HCT116 (cell line): ENCODE measurements at regions not wholly inside any gene's neighbourhood (a gene's known extent, or its start where the extent isn't known, plus 50 kb on each side); places are given as distances from the start of the nearest gene placed in this dataset.

Experiments used
- ATAC-seq: fragments of 200-7000 bp; cut with Tn5 transposase; 2 replicates; pipeline ENCODE4 v1.9.1; 2020; ENCODE audit warnings: mild to moderate bottlenecking, moderate library complexity
- BruUV-seq: library from RNA; stranded (reverse); fragments of 400-500 nt; replicated peaks from 2 replicates; lab custom pipeline; 2021; lab: Mats Ljungman, UMichigan
- CTCF ChIA-PET: fragments of 300-600 bp; sonication (Branson Sonifier 250); formaldehyde crosslinking; loops from one replicate; lab custom pipeline; 2021; ENCODE audit warnings: antibody characterized with exemption; lab: Charles Lee
- POLR2A ChIA-PET: fragments of 300-600, 350-600 bp; sonication (Branson Sonifier 250); formaldehyde crosslinking; loops from one replicate; lab custom pipeline; 2021; ENCODE audit warnings: antibody characterized with exemption; lab: Charles Lee
- RAD21 ChIA-PET, 2 experiments: fragments of 300-600 bp; sonication (Branson Sonifier 250); formaldehyde crosslinking; loops; one replicate each; lab custom pipeline; 2023; ENCODE audit warnings: low total read pairs in 2 of 2; ENCODE audit not compliant: uncharacterized antibody in 2 of 2, unreplicated experiment in 2 of 2, low non-redundant PET in 1 of 2; lab: Charles Lee
- DNase-seq: peaks from one replicate; pipeline ENCODE4 v3.0.0-alpha.2; 2010; ENCODE audit warnings: low read depth, low spot score
- H2AFZ ChIP-seq: fragments of 200-600 bp; shearing (Covaris generic), sonication (generic); 2 replicates; pipeline ENCODE4 v1.6.1; 2017; ENCODE audit warnings: low read depth, mixed run types, mixed read lengths, antibody characterized with exemption, low read length; ENCODE audit not compliant: poor library complexity, severe bottlenecking
- H3K27ac ChIP-seq: 2 replicates; pipeline ENCODE4 v1.5.1; 2012; ENCODE audit warnings: low read depth, low read length
- H3K27me3 ChIP-seq: fragments of 200-600 bp; sonication (generic); 2 replicates; pipeline ENCODE4 v1.6.1; 2016; ENCODE audit warnings: mixed run types, low read length, mixed read lengths; ENCODE audit not compliant: insufficient read depth
- H3K36me3 ChIP-seq, 2 experiments: fragments of 200-500 bp in 1 of 2; fragments of 200-600 bp in 1 of 2; sonication (Bioruptor generic) in 1 of 2; sonication (generic) in 1 of 2; 2 replicates each; pipeline versions ENCODE4 v1.5.1 to v1.6.1; 2014 to 2016; ENCODE audit warnings: low read length in 2 of 2, inconsistent platforms in 1 of 2, mixed read lengths in 1 of 2, mixed run types in 1 of 2; ENCODE audit not compliant: insufficient read depth in 2 of 2, control insufficient read depth in 1 of 2
- H3K4me1 ChIP-seq, 2 experiments: fragments of 200-600 bp in 1 of 2; sonication (generic) in 1 of 2; 2 replicates each; pipeline versions ENCODE4 v1.5.1 to v1.6.1; 2012 to 2017; ENCODE audit warnings: low read length in 2 of 2, inconsistent platforms in 1 of 2, mild to moderate bottlenecking in 1 of 2, mixed read lengths in 1 of 2, mixed run types in 1 of 2, moderate library complexity in 1 of 2; ENCODE audit not compliant: insufficient read depth in 2 of 2, control insufficient read depth in 1 of 2
- H3K4me2 ChIP-seq: fragments of 200-600 bp; sonication (generic); 2 replicates; pipeline ENCODE4 v1.6.1; 2017; ENCODE audit warnings: mixed run types, low read length, mixed read lengths
- H3K4me3 ChIP-seq, 2 experiments: fragments of 200-600 bp in 1 of 2; sonication (generic) in 1 of 2; replicated peaks in 1 of 2; 2 replicates each; pipeline ENCODE4 v1.5.1; 2011 to 2016; ENCODE audit warnings: low read length in 2 of 2, control low read depth in 1 of 2, low read depth in 1 of 2, mild to moderate bottlenecking in 1 of 2, mixed read lengths in 1 of 2, mixed run types in 1 of 2
- H3K79me2 ChIP-seq: fragments of 200-600 bp; sonication (generic); 2 replicates; pipeline ENCODE4 v1.6.1; 2017; ENCODE audit warnings: mild to moderate bottlenecking, mixed run types, low read length, moderate library complexity, mixed read lengths; ENCODE audit not compliant: insufficient read depth
- H3K9ac ChIP-seq: fragments of 200-600 bp; sonication (generic); 2 replicates; pipeline ENCODE4 v1.6.1; 2016; ENCODE audit warnings: low read length, mixed read lengths
- H3K9me2 ChIP-seq: fragments of 200-600 bp; sonication (generic), shearing (Covaris generic); 2 replicates; pipeline ENCODE4 v1.6.1; 2017; ENCODE audit warnings: mixed run types, mild to moderate bottlenecking, moderate library complexity; ENCODE audit not compliant: insufficient read depth
- H3K9me3 ChIP-seq, 2 experiments: fragments of 200-500 bp in 1 of 2; fragments of 200-600 bp in 1 of 2; sonication (Bioruptor generic) in 1 of 2; sonication (generic) in 1 of 2; 2 replicates each; pipeline ENCODE4 v1.6.1; 2014 to 2017; ENCODE audit warnings: low read length in 2 of 2, mixed read lengths in 2 of 2, inconsistent platforms in 1 of 2, low read depth in 1 of 2, mild to moderate bottlenecking in 1 of 2, mixed run types in 1 of 2, moderate library complexity in 1 of 2; ENCODE audit not compliant: control insufficient read depth in 1 of 2, insufficient read depth in 1 of 2
- H4K20me1 ChIP-seq: fragments of 200-600 bp; sonication (generic), shearing (Covaris generic); 2 replicates; pipeline ENCODE4 v1.6.1; 2017; ENCODE audit warnings: mixed run types, mild to moderate bottlenecking, moderate library complexity; ENCODE audit not compliant: insufficient read depth
- CBX3 ChIP-seq: IDR thresholded peaks from 2 replicates; pipeline ENCODE4 v1.6.1; 2012; ENCODE audit warnings: low read depth
- CEBPB ChIP-seq: IDR thresholded peaks from 2 replicates; pipeline ENCODE4 v1.6.1; 2012; ENCODE audit warnings: low read depth
- ELF1 ChIP-seq: IDR thresholded peaks from 2 replicates; pipeline ENCODE4 v1.6.1; 2012; ENCODE audit warnings: low read depth, borderline replicate concordance
- EZH2 ChIP-seq: fragments of 200-600 bp; sonication (generic); IDR thresholded peaks from 2 replicates; pipeline ENCODE4 v1.6.1; 2017; ENCODE audit warnings: antibody characterized with exemption, mixed run types
- EZH2phosphoT487 ChIP-seq: fragments of 200-600 bp; IDR thresholded peaks from 2 replicates; pipeline ENCODE4 v1.6.1; 2018; ENCODE audit warnings: antibody characterized with exemption, borderline replicate concordance
- JUND ChIP-seq: IDR thresholded peaks from 2 replicates; pipeline ENCODE4 v1.6.1; 2012
- POLR2A ChIP-seq: IDR thresholded peaks from 2 replicates; pipeline ENCODE4 v1.7.0; 2011; ENCODE audit warnings: borderline replicate concordance; ENCODE audit not compliant: insufficient read depth, insufficient read length; ENCODE audit errors: extremely low read depth
- POLR2AphosphoS5 ChIP-seq: IDR thresholded peaks from 2 replicates; pipeline ENCODE4 v1.6.1; 2011; ENCODE audit warnings: mild to moderate bottlenecking, low read depth, low read length, moderate library complexity
- RAD21 ChIP-seq: IDR thresholded peaks from 2 replicates; pipeline ENCODE4 v1.6.1; 2012; ENCODE audit warnings: low read depth, mild to moderate bottlenecking
- SIN3A ChIP-seq: IDR thresholded peaks from 2 replicates; pipeline ENCODE4 v1.6.1; 2012; ENCODE audit warnings: low read depth
- SP1 ChIP-seq: IDR thresholded peaks from 2 replicates; pipeline ENCODE4 v1.6.1; 2012; ENCODE audit warnings: low read depth
- SRF ChIP-seq: IDR thresholded peaks from 2 replicates; pipeline ENCODE4 v1.6.1; 2012; ENCODE audit warnings: low read depth
- TCF7L2 ChIP-seq: IDR thresholded peaks from 2 replicates; pipeline ENCODE4 v1.7.0; 2011; ENCODE audit warnings: borderline replicate concordance, inconsistent platforms; ENCODE audit not compliant: insufficient read depth, insufficient read length; ENCODE audit errors: extremely low read depth
- ZFX ChIP-seq: fragments of 450-650 bp; IDR thresholded peaks from 2 replicates; pipeline ENCODE4 v1.6.1; 2017
- ZNF274 ChIP-seq: fragments of 200-500 bp; sonication (Bioruptor generic); IDR thresholded peaks from 2 replicates; pipeline ENCODE4 v1.6.1; 2014; ENCODE audit warnings: mild to moderate bottlenecking, low read depth, low read length, inconsistent platforms
- intact Hi-C: fragments of 100-400 bp; cut with micrococcal nuclease; formaldehyde crosslinking; loops from 2 replicates; pipeline ENCODE4 v1.10.0; 2022
- TF ChIP-seq, protein P1 (sequence below): IDR thresholded peaks from 2 replicates; pipeline ENCODE4 v1.6.1; 2012
- TF ChIP-seq, protein P2 (sequence below): IDR thresholded peaks from 2 replicates; pipeline ENCODE4 v1.6.1; 2012; ENCODE audit warnings: low read depth
- TF ChIP-seq, protein P3 (sequence below): IDR thresholded peaks from 2 replicates; pipeline ENCODE4 v1.6.1; 2011; ENCODE audit warnings: mild to moderate bottlenecking, low read length, moderate library complexity; ENCODE audit not compliant: insufficient replicate concordance; ENCODE audit errors: extremely low read depth
- TF ChIP-seq, protein P4 (sequence below): IDR thresholded peaks from 2 replicates; pipeline ENCODE4 v1.6.1; 2012

DNA sequence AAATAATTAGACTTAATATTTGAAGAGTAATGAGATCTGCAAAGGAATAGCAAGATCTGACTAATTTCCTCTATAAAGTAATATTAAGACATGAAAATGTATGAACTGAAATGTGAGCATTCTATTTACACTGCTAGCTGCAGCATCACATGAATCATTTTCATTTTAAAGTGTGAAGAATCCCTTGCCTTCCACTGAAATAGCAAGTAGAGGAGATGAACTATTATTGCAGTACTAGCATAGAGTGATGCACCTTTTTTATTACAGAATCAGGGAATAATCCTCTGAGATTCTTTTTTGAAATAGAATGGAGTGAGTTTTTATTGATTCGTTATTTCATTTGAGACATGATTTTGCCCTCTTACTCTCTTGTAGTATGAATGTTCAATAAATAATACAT is 281.9 kb upstream of the NAV3 start:
- intact Hi-C loops = no loop called here
- CTCF ChIA-PET = no interaction called here
- no peak for TF ChIP-seq SP1
- no peak for TF ChIP-seq EZH2
- no peak for TF ChIP-seq ELF1
- TF ChIP-seq JUND = no peak
- TF ChIP-seq, protein P1, sequence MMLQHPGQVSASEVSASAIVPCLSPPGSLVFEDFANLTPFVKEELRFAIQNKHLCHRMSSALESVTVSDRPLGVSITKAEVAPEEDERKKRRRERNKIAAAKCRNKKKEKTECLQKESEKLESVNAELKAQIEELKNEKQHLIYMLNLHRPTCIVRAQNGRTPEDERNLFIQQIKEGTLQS = no peak
- TF ChIP-seq SIN3A = no peak
- TF ChIP-seq EZH2phosphoT487 = no peak
- TF ChIP-seq CEBPB = no peak
- no peak for TF ChIP-seq ZNF274
- TF ChIP-seq, protein P2, sequence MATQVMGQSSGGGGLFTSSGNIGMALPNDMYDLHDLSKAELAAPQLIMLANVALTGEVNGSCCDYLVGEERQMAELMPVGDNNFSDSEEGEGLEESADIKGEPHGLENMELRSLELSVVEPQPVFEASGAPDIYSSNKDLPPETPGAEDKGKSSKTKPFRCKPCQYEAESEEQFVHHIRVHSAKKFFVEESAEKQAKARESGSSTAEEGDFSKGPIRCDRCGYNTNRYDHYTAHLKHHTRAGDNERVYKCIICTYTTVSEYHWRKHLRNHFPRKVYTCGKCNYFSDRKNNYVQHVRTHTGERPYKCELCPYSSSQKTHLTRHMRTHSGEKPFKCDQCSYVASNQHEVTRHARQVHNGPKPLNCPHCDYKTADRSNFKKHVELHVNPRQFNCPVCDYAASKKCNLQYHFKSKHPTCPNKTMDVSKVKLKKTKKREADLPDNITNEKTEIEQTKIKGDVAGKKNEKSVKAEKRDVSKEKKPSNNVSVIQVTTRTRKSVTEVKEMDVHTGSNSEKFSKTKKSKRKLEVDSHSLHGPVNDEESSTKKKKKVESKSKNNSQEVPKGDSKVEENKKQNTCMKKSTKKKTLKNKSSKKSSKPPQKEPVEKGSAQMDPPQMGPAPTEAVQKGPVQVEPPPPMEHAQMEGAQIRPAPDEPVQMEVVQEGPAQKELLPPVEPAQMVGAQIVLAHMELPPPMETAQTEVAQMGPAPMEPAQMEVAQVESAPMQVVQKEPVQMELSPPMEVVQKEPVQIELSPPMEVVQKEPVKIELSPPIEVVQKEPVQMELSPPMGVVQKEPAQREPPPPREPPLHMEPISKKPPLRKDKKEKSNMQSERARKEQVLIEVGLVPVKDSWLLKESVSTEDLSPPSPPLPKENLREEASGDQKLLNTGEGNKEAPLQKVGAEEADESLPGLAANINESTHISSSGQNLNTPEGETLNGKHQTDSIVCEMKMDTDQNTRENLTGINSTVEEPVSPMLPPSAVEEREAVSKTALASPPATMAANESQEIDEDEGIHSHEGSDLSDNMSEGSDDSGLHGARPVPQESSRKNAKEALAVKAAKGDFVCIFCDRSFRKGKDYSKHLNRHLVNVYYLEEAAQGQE = no peak
- no peak for TF ChIP-seq SRF
- no peak for TF ChIP-seq CBX3
- TF ChIP-seq RAD21 = no peak
- TF ChIP-seq POLR2A = no peak
- TF ChIP-seq, protein P3, sequence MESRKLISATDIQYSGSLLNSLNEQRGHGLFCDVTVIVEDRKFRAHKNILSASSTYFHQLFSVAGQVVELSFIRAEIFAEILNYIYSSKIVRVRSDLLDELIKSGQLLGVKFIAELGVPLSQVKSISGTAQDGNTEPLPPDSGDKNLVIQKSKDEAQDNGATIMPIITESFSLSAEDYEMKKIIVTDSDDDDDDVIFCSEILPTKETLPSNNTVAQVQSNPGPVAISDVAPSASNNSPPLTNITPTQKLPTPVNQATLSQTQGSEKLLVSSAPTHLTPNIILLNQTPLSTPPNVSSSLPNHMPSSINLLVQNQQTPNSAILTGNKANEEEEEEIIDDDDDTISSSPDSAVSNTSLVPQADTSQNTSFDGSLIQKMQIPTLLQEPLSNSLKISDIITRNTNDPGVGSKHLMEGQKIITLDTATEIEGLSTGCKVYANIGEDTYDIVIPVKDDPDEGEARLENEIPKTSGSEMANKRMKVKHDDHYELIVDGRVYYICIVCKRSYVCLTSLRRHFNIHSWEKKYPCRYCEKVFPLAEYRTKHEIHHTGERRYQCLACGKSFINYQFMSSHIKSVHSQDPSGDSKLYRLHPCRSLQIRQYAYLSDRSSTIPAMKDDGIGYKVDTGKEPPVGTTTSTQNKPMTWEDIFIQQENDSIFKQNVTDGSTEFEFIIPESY = no peak
- no peak for TF ChIP-seq POLR2AphosphoS5
- TF ChIP-seq, protein P4, sequence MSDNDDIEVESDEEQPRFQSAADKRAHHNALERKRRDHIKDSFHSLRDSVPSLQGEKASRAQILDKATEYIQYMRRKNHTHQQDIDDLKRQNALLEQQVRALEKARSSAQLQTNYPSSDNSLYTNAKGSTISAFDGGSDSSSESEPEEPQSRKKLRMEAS = no peak
- TF ChIP-seq ZFX = no peak
- no peak for TF ChIP-seq TCF7L2

More for the DNA sequence above, 281.9 kb upstream of the NAV3 start:
- ATAC-seq = no peak
- Histone ChIP-seq H3K27ac (no peak overlapping the region), H3K4me2 (no peak overlapping the region), H3K27me3 (no peaks in the 10 kb centered on the region), H3K79me2 (no peaks in the 10 kb centered on the region), H3K9me2 (no peaks in the 10 kb centered on the region), H3K9ac (no peak overlapping the region), H3K9me3 (no peaks in the 10 kb centered on the region), H2AFZ (no peak overlapping the region), H3K36me3 (no peaks in the 10 kb centered on the region), H3K4me3 (no peak overlapping the region), H4K20me1 (no peaks in the 10 kb centered on the region), H3K4me1 (no peaks in the 10 kb centered on the region)
- no peak for DNase-seq
- BruUV-seq = no TSS peak
- RAD21 ChIA-PET = no interaction called here
- POLR2A ChIA-PET = no interaction called here
